Fibroblast of lung (primary cell): ENCODE measurements at regions not wholly inside any gene's neighbourhood (a gene's known extent, or its start where the extent isn't known, plus 50 kb on each side); places are given as distances from the start of the nearest gene placed in this dataset.

ENCODE experiments used
- EZH2 ChIP-seq: IDR thresholded peaks from 2 replicates; pipeline ENCODE4 v1.5.1; 2012; ENCODE audit warnings: low read length, control low read depth, mild to moderate bottlenecking; ENCODE audit errors: missing control alignments
- TF ChIP-seq, protein P1 (sequence below), 2 donors: IDR thresholded peaks in 1 of 2; conservative IDR thresholded peaks in 1 of 2; 1 replicate in 1 of 2; 2 replicates in 1 of 2; pipeline ENCODE4 v1.5.1; 2011 to 2012; ENCODE audit warnings: low read length in 2 of 2, control low read depth in 1 of 2, inconsistent platforms in 1 of 2, low read depth in 1 of 2, mild to moderate bottlenecking in 1 of 2

GRCh38 chr21:32099812-32100416, 178.9 kb downstream of the MIS18A start:
- TF ChIP-seq, protein P1, sequence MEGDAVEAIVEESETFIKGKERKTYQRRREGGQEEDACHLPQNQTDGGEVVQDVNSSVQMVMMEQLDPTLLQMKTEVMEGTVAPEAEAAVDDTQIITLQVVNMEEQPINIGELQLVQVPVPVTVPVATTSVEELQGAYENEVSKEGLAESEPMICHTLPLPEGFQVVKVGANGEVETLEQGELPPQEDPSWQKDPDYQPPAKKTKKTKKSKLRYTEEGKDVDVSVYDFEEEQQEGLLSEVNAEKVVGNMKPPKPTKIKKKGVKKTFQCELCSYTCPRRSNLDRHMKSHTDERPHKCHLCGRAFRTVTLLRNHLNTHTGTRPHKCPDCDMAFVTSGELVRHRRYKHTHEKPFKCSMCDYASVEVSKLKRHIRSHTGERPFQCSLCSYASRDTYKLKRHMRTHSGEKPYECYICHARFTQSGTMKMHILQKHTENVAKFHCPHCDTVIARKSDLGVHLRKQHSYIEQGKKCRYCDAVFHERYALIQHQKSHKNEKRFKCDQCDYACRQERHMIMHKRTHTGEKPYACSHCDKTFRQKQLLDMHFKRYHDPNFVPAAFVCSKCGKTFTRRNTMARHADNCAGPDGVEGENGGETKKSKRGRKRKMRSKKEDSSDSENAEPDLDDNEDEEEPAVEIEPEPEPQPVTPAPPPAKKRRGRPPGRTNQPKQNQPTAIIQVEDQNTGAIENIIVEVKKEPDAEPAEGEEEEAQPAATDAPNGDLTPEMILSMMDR (conservative IDR thresholded peaks at IDR 0.05 in 1 of 2, IDR thresholded peaks at IDR 0.05 in 1 of 2; ENCODE audit: low read depth in 1 of 2, low read length in 2 of 2): no peak
- TF ChIP-seq EZH2: no peak
